A549 (cell line): ENCODE measurements at regions not wholly inside any gene's neighbourhood (a gene's known extent, or its start where the extent isn't known, plus 50 kb on each side); places are given as distances from the start of the nearest gene placed in this dataset.

Experiments used
- CBX2 ChIP-seq: fragments of 200-600 bp; sonication (generic); IDR thresholded peaks from 2 replicates; pipeline ENCODE4 v1.6.1; 2016; ENCODE audit warnings: low read depth, mild to moderate bottlenecking, borderline replicate concordance
- CBX8 ChIP-seq: fragments of 200-600 bp; sonication (generic); IDR thresholded peaks from 2 replicates; pipeline ENCODE4 v1.6.1; 2016
- CTCF ChIP-seq: fragments of >200 bp; sonication (Bioruptor Twin); formaldehyde crosslinking; IDR thresholded peaks from 3 replicates; pipeline ENCODE4 v1.5.1; 2016
- EP300 ChIP-seq, 2 experiments: fragments of >200 bp; sonication (Bioruptor Twin); formaldehyde crosslinking; IDR thresholded peaks; 2 replicates in 1 of 2; 3 replicates in 1 of 2; pipeline ENCODE4 v1.6.1; 2016 to 2017
- ESRRA ChIP-seq: fragments of 150-350 bp; IDR thresholded peaks from 2 replicates; pipeline ENCODE4 v1.6.1; 2014; ENCODE audit warnings: mild to moderate bottlenecking, low read length, borderline replicate concordance
- GATA3 ChIP-seq: IDR thresholded peaks from 2 replicates; pipeline ENCODE4 v1.6.1; 2012; ENCODE audit warnings: borderline replicate concordance
- HDAC2 ChIP-seq: fragments of 200-600 bp; sonication (generic); IDR thresholded peaks from 2 replicates; pipeline ENCODE4 v1.6.1; 2016
- JUNB ChIP-seq: fragments of >200 bp; sonication (Bioruptor Twin); formaldehyde crosslinking; IDR thresholded peaks from 2 replicates; pipeline ENCODE4 v1.6.1; 2016
- KDM1A ChIP-seq: fragments of 200-600 bp; sonication (generic); IDR thresholded peaks from 2 replicates; pipeline ENCODE4 v1.6.1; 2016; ENCODE audit warnings: low read depth, mild to moderate bottlenecking
- KDM5A ChIP-seq: fragments of 200-600 bp; sonication (generic); IDR thresholded peaks from 2 replicates; pipeline ENCODE4 v1.6.1; 2016; ENCODE audit warnings: antibody characterized with exemption, mild to moderate bottlenecking
- MAX ChIP-seq: IDR thresholded peaks from 2 replicates; pipeline ENCODE4 v1.6.1; 2012
- RCOR1 ChIP-seq: fragments of 150-350 bp; IDR thresholded peaks from 2 replicates; pipeline ENCODE4 v1.6.1; 2014; ENCODE audit warnings: antibody characterized with exemption, low read length, low read depth
- REST ChIP-seq: fragments of 200-600 bp; sonication (generic); IDR thresholded peaks from 2 replicates; pipeline ENCODE4 v1.6.1; 2016; ENCODE audit warnings: antibody characterized with exemption, mild to moderate bottlenecking, moderate library complexity
- RFX5 ChIP-seq: fragments of 450-650 bp; IDR thresholded peaks from 2 replicates; pipeline ENCODE4 v1.7.1; 2014; ENCODE audit warnings: antibody characterized with exemption, mild to moderate bottlenecking, moderate library complexity

GRCh38 chr1:88350648-88351047 lies 333.4 kb upstream of the PKN2 start:
- TF ChIP-seq MAX (no peak), HDAC2 (no peak), CBX2 (no peak), ESRRA (no peak), EP300 (IDR thresholded peaks at IDR 0.05) (no peak), CTCF (no peak), KDM5A (no peak), CBX8 (no peak), RFX5 (no peak), REST (no peak), KDM1A (no peak), JUNB (no peak), RCOR1 (no peak), GATA3 (no peak)
